ENCODE measurements at regions not wholly inside any gene's neighbourhood (a gene's known extent, or its start where the extent isn't known, plus 50 kb on each side); places are given as distances from the start of the nearest gene placed in this dataset.
"Not testable (repeated sequence)": the region's sequence is repeated elsewhere in the genome, so short reads cannot be mapped to it uniquely, and the experiment has no call there.

DNA sequence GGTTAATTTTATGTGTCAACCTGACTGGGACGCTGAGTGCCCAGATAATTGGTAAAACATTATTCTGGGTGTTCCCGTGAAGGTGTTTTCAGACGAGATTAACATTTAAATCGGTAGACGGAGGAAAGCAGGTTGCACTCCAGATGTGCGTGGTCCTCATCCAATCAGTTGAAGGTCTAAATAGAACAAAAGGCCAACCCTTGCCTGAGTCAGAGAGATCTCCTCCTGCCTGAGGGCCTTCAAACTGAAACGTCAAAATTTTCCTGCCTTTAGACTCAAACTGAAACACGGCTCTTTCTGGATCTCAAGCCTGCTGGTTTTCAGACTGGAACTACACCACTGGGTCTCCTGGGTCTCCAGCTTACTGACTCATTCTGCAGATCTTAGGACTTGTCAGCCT, 70.9 kb downstream of the NPIPA5 start:
- DNase-seq (ENCODE audit: low spot score) = not testable (repeated sequence)

DNA sequence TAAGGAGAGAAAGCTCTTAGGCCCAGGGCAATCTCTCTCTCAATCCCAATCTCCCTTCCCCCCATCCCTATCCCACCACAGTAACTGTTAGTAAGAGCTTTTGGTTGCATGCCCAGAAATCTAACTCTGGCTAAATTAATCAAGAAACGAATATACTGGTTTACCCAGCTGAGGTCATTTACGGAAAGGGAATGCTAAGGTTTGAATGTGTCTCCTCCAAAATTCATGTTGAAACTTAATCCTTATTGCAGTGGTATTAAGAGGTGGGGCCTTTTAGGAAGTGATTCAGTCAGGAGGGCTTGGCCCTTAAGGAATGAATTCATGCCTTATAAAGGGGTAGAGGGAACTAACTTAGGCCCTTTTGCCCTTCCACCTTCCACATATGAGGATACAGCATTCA, 72.2 kb downstream of the NPIPA5 start:
- peak; percentile 1 for DNase-seq (ENCODE audit: low spot score)

DNA sequence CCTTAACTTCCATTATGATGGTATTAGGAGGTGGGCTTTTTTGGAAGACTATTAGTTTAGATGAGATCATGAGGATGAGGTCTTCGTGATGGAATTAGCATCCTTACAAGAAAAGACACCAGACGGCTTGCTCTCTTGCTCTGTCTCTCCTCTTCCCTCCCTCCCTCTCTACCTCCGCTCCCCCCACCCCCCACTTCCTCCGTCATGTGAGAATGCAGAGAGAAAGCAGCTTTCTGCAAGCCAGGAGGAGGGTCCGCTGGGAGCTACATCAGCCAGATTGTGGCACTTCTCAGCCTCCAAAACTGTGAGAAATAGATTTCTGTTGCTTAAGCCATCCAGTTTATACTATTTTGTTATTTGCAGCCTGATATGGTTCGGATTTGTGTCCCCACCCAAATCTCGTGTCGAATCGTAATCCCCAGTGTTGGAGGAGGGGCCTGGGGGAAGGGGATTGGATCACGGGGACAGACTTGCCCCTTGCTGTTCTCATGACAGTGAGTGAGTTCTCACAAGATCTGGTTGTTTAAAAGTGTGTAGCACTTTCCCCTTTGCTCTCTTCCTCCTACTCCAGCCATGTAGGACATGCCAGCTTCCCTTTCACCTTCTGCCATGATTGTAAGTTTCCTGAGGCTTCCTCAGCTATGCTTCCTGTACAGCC, 74.3 kb downstream of the NPIPA5 start:
- not testable (repeated sequence) for DNase-seq (ENCODE audit: low spot score)

DNA sequence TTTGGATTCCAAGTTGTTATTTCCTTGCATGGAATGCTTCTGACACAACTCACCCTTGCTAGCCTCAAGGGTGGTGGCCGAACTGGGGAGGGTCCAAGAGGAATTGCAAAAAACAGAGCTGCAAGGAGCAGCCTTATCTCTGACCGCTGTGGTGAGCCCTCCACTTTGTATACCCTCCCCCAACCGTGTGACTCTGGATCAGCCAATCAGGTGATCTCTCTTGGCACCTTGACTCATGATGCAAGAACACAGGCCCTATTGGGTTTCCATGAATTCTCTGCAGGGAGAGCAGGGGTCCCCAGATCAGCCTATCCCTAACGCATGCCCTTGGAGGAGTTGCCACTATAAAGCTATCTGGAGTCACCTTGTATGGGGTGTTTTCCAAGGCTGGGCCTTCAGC, 81.0 kb downstream of the NPIPA5 start:
- not testable (repeated sequence) for DNase-seq (ENCODE audit: low spot score)

- not testable (repeated sequence) for DNase-seq (ENCODE audit: low spot score)
These were observed 103.3 kb downstream of the NPIPA5 start for GRCh38 chr16:15274796-15275195.

DNA sequence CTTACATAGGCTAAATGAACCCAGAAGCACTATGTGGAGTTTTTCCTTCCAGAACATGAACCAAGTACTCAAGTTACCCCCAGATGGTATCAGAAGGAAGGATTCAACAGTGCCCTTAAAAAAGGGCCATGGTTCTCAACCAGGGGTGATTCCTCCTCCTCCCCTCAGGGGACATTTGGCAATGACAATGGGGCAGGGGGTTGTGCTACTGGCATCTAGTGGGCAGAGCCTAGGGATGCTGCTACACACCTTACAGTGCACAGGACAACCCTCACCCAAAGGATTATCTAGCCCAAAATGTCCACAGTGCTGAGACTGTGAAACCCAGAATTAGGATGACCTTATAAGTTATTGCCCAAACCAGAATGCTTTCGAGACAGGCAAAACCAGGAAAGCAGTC, 104.1 kb downstream of the NPIPA5 start:
- not testable (repeated sequence) for DNase-seq (ENCODE audit: low spot score)

GRCh38 chr16:15266941-15267340, 111.2 kb downstream of the NPIPA5 start:
- not testable (repeated sequence) for DNase-seq (ENCODE audit: low spot score)

DNA sequence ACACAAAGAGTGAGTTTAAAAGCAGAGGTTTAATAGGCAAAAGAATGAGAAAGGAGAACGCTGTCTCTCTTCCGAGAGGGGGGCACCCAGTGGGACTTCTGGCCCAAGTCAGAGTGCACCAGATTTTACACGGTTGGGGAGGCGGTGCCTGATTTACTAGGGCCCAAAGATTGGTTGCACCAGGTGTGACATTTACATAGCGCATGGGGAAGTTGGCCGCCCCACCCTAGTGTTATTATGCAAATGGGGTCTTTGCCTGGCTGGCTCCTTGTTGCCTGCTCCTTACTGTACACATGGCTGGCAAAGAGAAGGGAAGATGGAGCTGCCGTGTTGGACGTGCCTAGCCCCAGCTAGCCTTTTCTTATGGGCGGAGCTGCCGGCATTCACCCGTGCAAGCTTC, 115.9 kb downstream of the NPIPA5 start:
- not testable (repeated sequence) for DNase-seq (ENCODE audit: low spot score)

DNA sequence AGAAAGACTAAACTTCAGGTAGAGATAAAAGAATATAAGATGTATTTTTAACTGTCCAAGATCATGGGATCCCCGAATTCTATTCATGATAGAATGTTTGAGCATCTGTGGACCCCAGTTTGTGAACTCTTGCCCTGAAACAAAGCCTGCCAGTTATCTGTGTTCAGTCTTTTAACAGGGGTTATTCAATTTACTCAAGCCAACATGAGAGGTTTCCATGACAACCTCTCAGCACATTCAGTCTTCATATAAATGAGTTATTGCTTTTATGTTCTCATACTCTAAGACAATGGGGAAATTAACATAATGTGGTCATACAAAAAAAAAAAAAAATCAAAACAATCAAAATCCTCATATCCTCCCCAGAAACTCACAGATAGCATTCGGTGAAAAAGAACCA, 130.1 kb downstream of the NPIPA5 start:
- not testable (repeated sequence) for DNase-seq (ENCODE audit: low spot score)

DNA sequence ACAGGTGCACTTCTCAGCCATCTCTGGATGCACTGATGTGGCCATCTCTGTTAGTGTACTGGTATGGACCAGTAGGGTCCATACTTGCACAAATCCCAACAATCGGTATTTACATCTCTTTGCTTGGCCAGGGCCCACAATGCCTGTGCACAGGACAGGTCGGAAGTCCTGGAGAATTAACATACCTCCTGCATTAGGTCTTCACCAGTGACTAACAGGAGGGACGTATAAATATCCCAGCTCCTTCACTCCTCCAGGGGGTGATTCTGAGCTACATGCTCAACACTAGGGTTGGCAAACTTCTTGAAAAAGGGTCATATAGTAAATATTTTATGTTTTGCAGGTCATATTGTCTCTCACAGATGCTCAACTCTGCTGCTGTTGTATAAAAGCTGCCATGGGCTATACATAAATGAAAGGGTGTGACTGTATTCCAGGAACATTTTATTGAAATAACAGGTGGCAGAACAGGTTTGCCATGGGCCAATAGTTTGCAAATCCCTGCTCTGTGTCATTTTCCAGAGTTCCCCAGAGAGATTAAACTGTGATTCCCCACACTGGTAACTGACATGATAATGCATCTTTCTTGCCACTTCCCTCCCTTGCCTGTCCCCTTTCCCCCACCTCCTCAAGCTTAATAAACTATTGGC, 141.3 kb downstream of the NPIPA5 start:
- DNase-seq (ENCODE audit: low spot score) = not testable (repeated sequence)

DNA sequence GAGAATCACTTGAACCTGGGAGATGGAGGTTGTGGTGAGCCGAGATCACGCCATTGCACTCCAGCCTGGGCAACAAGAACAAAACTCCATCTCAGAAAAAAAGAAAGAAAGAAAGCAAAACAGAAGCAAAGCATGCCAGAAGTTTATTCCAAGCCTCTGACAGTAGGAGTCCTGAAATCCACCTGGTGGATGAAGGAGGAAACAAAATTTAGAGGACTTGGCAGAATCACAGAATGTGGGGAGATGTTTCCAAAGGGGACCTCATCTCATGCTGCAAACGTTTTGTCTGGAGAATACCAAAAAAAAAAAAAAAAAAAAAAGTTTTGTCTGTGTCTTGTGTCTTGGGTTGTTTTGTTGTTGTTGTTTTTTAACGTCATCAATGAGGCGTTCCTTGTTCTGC, 141.1 kb upstream of the RRN3 start:
- not testable (repeated sequence) for DNase-seq (ENCODE audit: low spot score)

GRCh38 chr16:15234702-15235101, 140.6 kb upstream of the RRN3 start:
- DNase-seq (ENCODE audit: low spot score) = not testable (repeated sequence)

DNA sequence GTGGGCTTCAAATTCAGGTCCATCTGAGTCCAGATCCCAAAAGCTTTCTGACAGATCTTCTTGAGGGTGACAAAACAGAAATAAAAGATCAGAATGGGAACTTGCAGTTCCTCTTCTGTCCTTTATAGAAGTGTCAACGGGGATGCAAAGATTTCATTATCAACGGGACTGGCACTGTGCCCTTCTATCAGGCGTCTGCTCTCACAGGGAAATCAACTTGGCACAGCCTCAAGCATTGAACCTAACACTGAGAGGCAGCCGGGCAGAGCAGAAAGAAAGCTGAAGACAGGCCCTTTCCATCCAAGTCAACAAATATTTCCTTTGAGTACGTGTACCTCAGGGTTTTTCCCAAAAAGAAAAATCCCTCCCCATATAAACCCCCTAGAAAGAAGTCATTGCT, 136.4 kb upstream of the RRN3 start:
- not testable (repeated sequence) for DNase-seq (ENCODE audit: low spot score)

DNA sequence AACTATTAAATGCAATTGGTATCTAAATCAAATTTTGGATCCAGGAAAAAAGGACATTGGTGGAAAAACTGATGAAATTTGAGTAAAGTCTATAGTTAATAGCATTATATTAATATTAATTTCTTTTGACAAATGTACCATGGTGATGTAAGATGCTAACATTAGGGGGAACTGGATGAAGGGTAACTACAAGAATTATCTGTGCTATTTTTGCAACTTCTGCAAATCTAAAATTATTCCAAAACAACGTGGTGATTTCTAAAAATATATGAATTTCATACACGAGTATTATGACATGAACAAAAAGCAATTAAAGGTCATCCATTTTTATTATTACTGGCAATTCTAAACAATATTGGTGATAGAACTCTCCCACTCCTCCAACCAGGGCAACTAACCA, 135.6 kb upstream of the RRN3 start:
- DNase-seq (ENCODE audit: low spot score) = not testable (repeated sequence)

DNA sequence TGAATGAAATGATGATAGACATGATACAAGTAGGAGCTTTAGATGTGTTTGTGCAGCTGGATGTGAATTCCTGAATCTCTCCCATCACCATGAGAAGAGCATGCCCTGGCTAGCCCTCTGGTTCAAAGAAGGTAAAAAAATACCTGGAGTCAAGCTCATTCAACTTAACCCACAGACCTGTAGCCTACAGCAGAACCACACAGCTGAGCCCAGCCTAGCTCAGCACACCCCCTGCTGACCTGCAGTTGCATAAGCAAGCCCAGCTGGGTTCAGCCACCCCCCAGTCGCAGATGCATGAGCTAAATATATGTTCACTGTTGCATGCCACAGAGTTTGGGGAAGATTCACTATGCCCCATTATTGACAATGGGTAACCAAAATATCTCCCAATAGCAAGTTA, 130.6 kb upstream of the RRN3 start:
- not testable (repeated sequence) for DNase-seq (ENCODE audit: low spot score)

GRCh38 chr16:15223398-15223797, 129.3 kb upstream of the RRN3 start:
- DNase-seq (ENCODE audit: low spot score) = not testable (repeated sequence)

DNA sequence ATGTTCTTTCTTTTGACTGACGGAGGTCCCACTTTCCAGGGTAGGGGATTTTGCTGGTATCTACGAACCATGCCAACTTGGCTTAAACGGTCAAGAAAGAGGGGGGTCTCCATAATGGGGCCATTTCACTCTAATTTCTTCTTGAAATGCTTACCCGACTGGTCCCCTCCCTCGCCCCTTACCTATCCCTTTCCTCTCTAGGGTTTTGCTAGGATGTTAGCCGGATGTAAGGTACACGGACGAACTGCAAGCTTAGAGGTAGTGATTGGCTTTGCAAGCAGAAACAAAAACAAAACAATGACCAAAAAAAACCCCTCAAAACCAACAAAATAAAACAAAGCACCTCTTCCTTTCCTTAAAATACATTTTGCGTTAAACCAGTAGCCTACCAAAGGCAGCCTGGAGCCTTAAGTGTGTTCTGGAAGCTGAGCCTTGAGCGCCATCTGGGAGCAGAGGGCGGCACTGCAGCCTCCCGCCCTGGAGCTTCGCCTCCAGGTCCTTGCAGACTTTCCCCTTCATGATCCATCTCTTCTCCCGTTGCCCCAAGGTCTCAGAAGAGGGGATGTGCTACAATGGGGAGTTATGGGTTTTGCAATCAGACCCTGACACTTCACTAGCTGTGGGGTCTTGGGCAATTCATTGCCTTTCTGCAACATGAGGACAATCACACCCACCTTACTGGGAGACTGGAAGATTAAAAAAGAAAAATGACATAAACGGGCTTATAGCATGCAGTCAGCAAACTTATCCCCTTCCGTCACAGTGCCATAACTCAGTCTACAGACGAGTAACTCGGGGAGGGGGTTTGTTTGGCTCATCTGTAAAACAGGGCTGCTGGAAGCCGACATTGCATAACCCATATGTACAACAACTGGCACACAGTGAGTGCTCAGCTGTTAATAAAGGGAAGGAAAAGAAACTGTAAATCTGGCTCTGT, 125.9 kb upstream of the RRN3 start:
- DNase-seq (ENCODE audit: low spot score) = not testable (repeated sequence)

GRCh38 chr16:15218856-15219500, 124.9 kb upstream of the RRN3 start:
- not testable (repeated sequence) for DNase-seq (ENCODE audit: low spot score)

GRCh38 chr16:15207202-15207981, 113.3 kb upstream of the RRN3 start:
- not testable (repeated sequence) for DNase-seq (ENCODE audit: low spot score)

DNA sequence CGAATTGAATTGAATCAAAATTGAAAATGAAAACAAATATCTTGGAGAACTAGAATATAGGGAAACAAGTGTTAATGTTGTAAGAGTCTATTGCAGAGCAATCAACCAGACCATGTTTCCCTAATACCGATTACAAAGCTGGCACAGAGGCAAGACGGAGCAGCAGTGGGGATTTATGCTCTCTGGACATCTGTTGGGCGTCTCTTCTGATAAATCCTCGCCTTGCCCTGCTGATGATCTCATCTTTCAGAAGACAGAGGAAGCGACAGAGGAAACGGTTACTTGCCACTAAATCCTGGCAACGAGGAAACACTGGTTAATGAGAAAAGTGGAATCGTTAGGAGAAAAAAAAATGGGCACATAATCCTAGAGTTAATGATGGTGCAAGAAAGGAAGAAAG, 112.4 kb upstream of the RRN3 start:
- peak; percentile 12 for DNase-seq (ENCODE audit: low spot score)

- not testable (repeated sequence) for DNase-seq (ENCODE audit: low spot score)
These were observed 111.9 kb upstream of the RRN3 start for GRCh38 chr16:15205939-15206338.

Measured in umbilical cord (tissue), 1 donor.